GM12878 (cell line): ENCODE measurements at regions not wholly inside any gene's neighbourhood (a gene's known extent, or its start where the extent isn't known, plus 50 kb on each side); places are given as distances from the start of the nearest gene placed in this dataset.

Source experiments
- ATAC-seq: fragments of 200-7000 bp; cut with Tn5 transposase; 3 replicates; pipeline ENCODE4 v1.9.1; 2020; ENCODE audit warnings: mild to moderate bottlenecking, moderate library complexity
- BruUV-seq: library from RNA; stranded (reverse); fragments of 400-500 nt; replicated peaks from 2 replicates; lab custom pipeline; 2021; lab: Mats Ljungman, UMichigan
- CTCF ChIA-PET: fragments of 300-600 bp; sonication (Branson Sonifier 250); formaldehyde crosslinking; extraction: SDS; loops from one replicate; lab custom pipeline; 2021; ENCODE audit warnings: inconsistent platforms; lab: Yijun Ruan, JAX
- POLR2A ChIA-PET: fragments of 350-600 bp; formaldehyde crosslinking; extraction: SDS; loops from one replicate; lab custom pipeline; 2021; ENCODE audit warnings: inconsistent platforms; lab: Charles Lee
- RAD21 ChIA-PET: fragments of 300-600 bp; sonication (Branson Sonifier 250); formaldehyde crosslinking; loops from one replicate; lab custom pipeline; 2023; ENCODE audit warnings: antibody characterized with exemption; ENCODE audit not compliant: unreplicated experiment; lab: Charles Lee
- SMC1A ChIA-PET: fragments of 300-600 bp; sonication (Branson Sonifier 250); formaldehyde crosslinking; loops from one replicate; lab custom pipeline; 2023; ENCODE audit not compliant: unreplicated experiment, uncharacterized antibody; lab: Charles Lee
- DNase-seq: peaks from one replicate; pipeline ENCODE4 v3.0.0-alpha.2; 2011; ENCODE audit warnings: low read depth, low spot score
- FAIRE-seq: peaks from 3 replicates; lab custom pipeline; 2011; peaks lifted over from hg19 to GRCh38; lab: Jason Lieb, UNC
- H2AFZ ChIP-seq: 2 replicates; pipeline ENCODE4 v1.6.0; 2011; ENCODE audit warnings: low read depth, low read length, control low read depth; ENCODE audit not compliant: control insufficient read depth
- H3K27ac ChIP-seq: 2 replicates; pipeline ENCODE4 v1.5.1; 2011; ENCODE audit warnings: control low read depth; ENCODE audit not compliant: control insufficient read depth, insufficient read depth
- H3K27me3 ChIP-seq, 2 experiments: replicated peaks in 1 of 2; 2 replicates each; pipeline versions ENCODE4 v1.6.0 to v1.6.1; 2011; ENCODE audit warnings: low read length in 1 of 2; ENCODE audit not compliant: control insufficient read depth in 2 of 2, insufficient read depth in 2 of 2
- H3K36me3 ChIP-seq, 2 experiments: 2 replicates each; pipeline ENCODE4 v1.5.1; 2011; ENCODE audit warnings: low read length in 1 of 2; ENCODE audit not compliant: control insufficient read depth in 2 of 2, insufficient read depth in 2 of 2
- H3K4me1 ChIP-seq: 2 replicates; pipeline ENCODE4 v1.6.1; 2011; ENCODE audit warnings: mild to moderate bottlenecking, low read length, moderate library complexity, mixed read lengths; ENCODE audit not compliant: control insufficient read depth, insufficient read depth
- H3K4me2 ChIP-seq: 2 replicates; pipeline ENCODE4 v1.6.0; 2011; ENCODE audit warnings: control low read depth; ENCODE audit not compliant: control insufficient read depth, insufficient read depth
- H3K4me3 ChIP-seq: fragments of 200-600 bp; sonication (generic); 2 replicates; pipeline ENCODE4 v1.5.1; 2016
- H3K79me2 ChIP-seq: 2 replicates; pipeline ENCODE4 v1.6.0; 2011; ENCODE audit warnings: low read length; ENCODE audit not compliant: control insufficient read depth, insufficient read depth
- H3K9ac ChIP-seq: 2 replicates; pipeline ENCODE4 v1.8.0; 2011; ENCODE audit warnings: low read length, control low read depth, mixed read lengths; ENCODE audit not compliant: control insufficient read depth, insufficient read depth
- H3K9me3 ChIP-seq: replicated peaks from 3 replicates; pipeline ENCODE4 v1.5.1; 2011; ENCODE audit warnings: mild to moderate bottlenecking, low read length; ENCODE audit not compliant: control insufficient read depth, insufficient read depth
- H4K20me1 ChIP-seq: 2 replicates; pipeline ENCODE4 v1.6.0; 2011; ENCODE audit not compliant: control insufficient read depth, insufficient read depth
- BCL3 ChIP-seq: IDR thresholded peaks from 2 replicates; pipeline ENCODE4 v1.6.1; 2011; ENCODE audit warnings: borderline replicate concordance, low read depth, mild to moderate bottlenecking, moderate library complexity, low read length; ENCODE audit not compliant: insufficient read depth, poor library complexity, severe bottlenecking
- ELK1 ChIP-seq: IDR thresholded peaks from 2 replicates; pipeline ENCODE4 v1.6.1; 2012; ENCODE audit warnings: low read depth, low read length, improper control_type of control experiment
- ETV6 ChIP-seq, 2 experiments: fragments of 450-650 bp in 1 of 2; IDR thresholded peaks in 1 of 2; conservative IDR thresholded peaks in 1 of 2; 2 replicates each; pipeline ENCODE4 v1.6.1; 2014; ENCODE audit warnings: antibody characterized with exemption in 1 of 2, borderline replicate concordance in 1 of 2, low read depth in 1 of 2, mild to moderate bottlenecking in 1 of 2, moderate library complexity in 1 of 2
- GATAD2B ChIP-seq: fragments of 450-650 bp; conservative IDR thresholded peaks from 2 replicates; pipeline ENCODE4 v1.6.1; 2017; ENCODE audit warnings: low read depth, mild to moderate bottlenecking, moderate library complexity
- MEF2A ChIP-seq: IDR thresholded peaks from 2 replicates; pipeline ENCODE4 v1.6.1; 2011; ENCODE audit warnings: low read depth, mild to moderate bottlenecking, low read length, moderate library complexity; ENCODE audit not compliant: insufficient read depth
- MTA2 ChIP-seq: fragments of 450-650 bp; IDR thresholded peaks from 2 replicates; pipeline ENCODE4 v1.6.1; 2016; ENCODE audit warnings: low read depth, mild to moderate bottlenecking, moderate library complexity
- NR2C1 ChIP-seq: fragments of 450-650 bp; IDR thresholded peaks from 2 replicates; pipeline ENCODE4 v1.6.1; 2017; ENCODE audit warnings: antibody characterized with exemption, mild to moderate bottlenecking, moderate library complexity
- POLR2AphosphoS2 ChIP-seq: IDR thresholded peaks from 2 replicates; pipeline ENCODE4 v1.6.1; 2011; ENCODE audit warnings: low read depth, mild to moderate bottlenecking, low read length, improper control_type of control experiment, moderate library complexity
- RELB ChIP-seq: fragments of 450-650 bp; IDR thresholded peaks from 2 replicates; pipeline ENCODE4 v1.6.1; 2017; ENCODE audit warnings: low read depth, mild to moderate bottlenecking, moderate library complexity
- RUNX3 ChIP-seq: IDR thresholded peaks from 2 replicates; pipeline ENCODE4 v1.6.1; 2012; ENCODE audit warnings: low read length, inconsistent platforms
- SKIL ChIP-seq: fragments of 450-650 bp; IDR thresholded peaks from 2 replicates; pipeline ENCODE4 v1.6.1; 2017; ENCODE audit warnings: mild to moderate bottlenecking, low read depth, inconsistent platforms; ENCODE audit not compliant: poor library complexity, severe bottlenecking
- SUPT20H ChIP-seq: IDR thresholded peaks from 2 replicates; pipeline ENCODE4 v1.6.1; 2011; ENCODE audit warnings: low read depth, mild to moderate bottlenecking, low read length, moderate library complexity, borderline replicate concordance; ENCODE audit not compliant: control insufficient read depth
- SUZ12 ChIP-seq: fragments of 200-600 bp; sonication (generic); IDR thresholded peaks from one replicate; pipeline ENCODE4 v1.6.1; 2018; ENCODE audit warnings: antibody characterized with exemption, mild to moderate bottlenecking; ENCODE audit not compliant: unreplicated experiment
- TCF7 ChIP-seq: IDR thresholded peaks from 2 replicates; pipeline ENCODE4 v1.6.1; 2014; ENCODE audit warnings: antibody characterized with exemption, borderline replicate concordance
- USF2 ChIP-seq: IDR thresholded peaks from 2 replicates; pipeline ENCODE4 v1.6.1; 2011; ENCODE audit warnings: low read depth, low read length, improper control_type of control experiment, borderline replicate concordance
- WGBS: methylation state at CpG from one replicate; pipeline ENCODE4 v1.1.6; 2016; ENCODE audit warnings: low lambda C conversion rate; ENCODE audit not compliant: insufficient replicate concordance, insufficient coverage; ENCODE audit errors: missing lambda C conversion rate; 5-methylcytosine and 5-hydroxymethylcytosine counted together
- in situ Hi-C: fragments of 300-500 bp; cut with MboI; formaldehyde crosslinking; loops from 9 replicates; pipeline ENCODE4 v1.14.3; 2018; ENCODE audit warnings: mixed read lengths
- intact Hi-C: fragments of 100-400 bp; cut with micrococcal nuclease; formaldehyde crosslinking; loops from one replicate; pipeline ENCODE4 v1.14.2; 2022; ENCODE audit not compliant: unreplicated experiment

- Histone ChIP-seq H3K4me3 (no peak overlapping the region), H3K4me1 (no peaks in the 10 kb centered on the region), H3K4me2 (no peak overlapping the region), H3K9me3 (no peaks in the 10 kb centered on the region), H3K27me3 (peaks cover 0 to 2% of the 10 kb centered on the region in 2 experiments; a peak in 1 of 4 replicates), H3K79me2 (no peaks in the 10 kb centered on the region), H3K27ac (no peak overlapping the region), H4K20me1 (no peaks in the 10 kb centered on the region), H2AFZ (no peak overlapping the region), H3K36me3 (no peaks in the 10 kb centered on the region), H3K9ac (no peak overlapping the region)
- FAIRE-seq (no peak), ATAC-seq (no peak), DNase-seq (no peak)
- ChIA-PET POLR2A (no interaction called here), RAD21 (interaction anchor here (0.7 kb wide), 1 partner anchor 104 kb away, joined by 3 read pairs; no protein-coding TSS in a partner anchor), CTCF (no interaction called here), SMC1A (no interaction called here)
- WGBS = 47% methylated on average over 1 of the region's 1 CpG
- in situ Hi-C loops = no loop called here
- no peak for TF ChIP-seq ETV6 (conservative IDR thresholded peaks at IDR 0.05 in 1 of 2, IDR thresholded peaks at IDR 0.05 in 1 of 2; ENCODE audit: borderline replicate concordance in 1 of 2, low read depth in 1 of 2)
- no peak for TF ChIP-seq RELB
- no peak for TF ChIP-seq POLR2AphosphoS2
- no peak for TF ChIP-seq TCF7
- TF ChIP-seq MEF2A = no peak
- TF ChIP-seq USF2 = no peak
- TF ChIP-seq SUPT20H = no peak
- no peak for TF ChIP-seq BCL3
- no peak for TF ChIP-seq RUNX3
- no peak for TF ChIP-seq GATAD2B
- no peak for TF ChIP-seq NR2C1
- TF ChIP-seq MTA2 = no peak
- no peak for TF ChIP-seq SUZ12
- no peak for TF ChIP-seq ELK1
- no peak for TF ChIP-seq SKIL
- intact Hi-C loops = no loop called here
- BruUV-seq = no TSS peak
These were observed 67.5 kb upstream of the MRI1 start for GRCh38 chr19:13696839-13697238.
